Astrocyte of the cerebellum (primary cell): ENCODE measurements at regions not wholly inside any gene's neighbourhood (a gene's known extent, or its start where the extent isn't known, plus 50 kb on each side); places are given as distances from the start of the nearest gene placed in this dataset.

Experiments
- DNase-seq: peaks from one replicate; pipeline ENCODE4 v3.0.0-alpha.2; 2011; ENCODE audit warnings: low read depth
- H3K4me3 ChIP-seq: 2 replicates; pipeline ENCODE4 v1.5.1; 2011; ENCODE audit warnings: mild to moderate bottlenecking, low read depth, low read length, moderate library complexity
- CTCF ChIP-seq: IDR thresholded peaks from 2 replicates; pipeline ENCODE4 v1.5.1; 2012; ENCODE audit warnings: low read length, low read depth, moderate library complexity, mild to moderate bottlenecking; ENCODE audit errors: missing control alignments
- in situ Hi-C: cut with HindIII; loops from 2 replicates; pipeline ENCODE4 v1.10.0; 2017; ENCODE audit warnings: low sequenced_read_pairs

- TF ChIP-seq CTCF: no peak
- in situ Hi-C loops: no loop called here
- no peak overlapping the region for H3K4me3 ChIP-seq
- no peak for DNase-seq
Measured at GRCh38 chr1:58997060-58997411, 213.2 kb upstream of the JUN start.

- in situ Hi-C loops: no loop called here
- no peak for TF ChIP-seq CTCF
- DNase-seq: no peak
Measured at GRCh38 chr1:58997637-58998036, 213.8 kb upstream of the JUN start.

GRCh38 chr1:58999676-59000075 lies 215.8 kb upstream of the JUN start:
- in situ Hi-C loops: no loop called here
- no peak for TF ChIP-seq CTCF
- DNase-seq: no peak
- no peak overlapping the region for H3K4me3 ChIP-seq

More at GRCh38 chr1:58997637-58998036, 213.8 kb upstream of the JUN start:
- H3K4me3 ChIP-seq: no peak overlapping the region

GRCh38 chr1:59004755-59005154 lies 220.9 kb upstream of the JUN start:
- DNase-seq: no peak
- H3K4me3 ChIP-seq: no peak overlapping the region
- in situ Hi-C loops: no loop called here
- no peak for TF ChIP-seq CTCF

GRCh38 chr1:59005491-59006288 lies 221.8 kb upstream of the JUN start:
- in situ Hi-C loops: no loop called here
- DNase-seq: no peak
- TF ChIP-seq CTCF: no peak

GRCh38 chr1:59006289-59006658 lies 222.4 kb upstream of the JUN start:
- no peak for DNase-seq
- no peak for TF ChIP-seq CTCF
- H3K4me3 ChIP-seq: no peak overlapping the region
- in situ Hi-C loops: no loop called here

More at GRCh38 chr1:59005491-59006288, 221.8 kb upstream of the JUN start:
- H3K4me3 ChIP-seq: no peak overlapping the region
